ENCODE measurements at regions not wholly inside any gene's neighbourhood (a gene's known extent, or its start where the extent isn't known, plus 50 kb on each side); places are given as distances from the start of the nearest gene placed in this dataset.

DNA sequence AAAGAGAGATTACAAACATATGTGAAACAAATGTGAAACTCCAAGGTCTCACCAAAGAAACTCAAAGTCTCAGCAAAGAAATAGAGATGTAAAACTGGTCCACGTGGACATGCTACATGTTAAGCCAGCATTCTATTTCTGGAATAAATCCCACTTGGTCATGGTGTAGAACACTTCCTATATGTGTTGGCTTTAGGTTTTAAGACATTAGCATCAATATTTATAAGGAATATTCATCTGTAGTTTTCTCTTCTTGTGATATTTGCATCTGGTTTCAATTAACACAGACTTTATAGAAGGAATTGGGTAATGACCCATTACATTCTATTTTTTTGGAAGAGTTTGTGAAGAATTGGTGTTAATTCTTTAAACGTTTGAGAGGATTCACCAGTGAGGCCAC, 133.1 kb downstream of the COPS8 start:
- TF ChIP-seq, protein P1, sequence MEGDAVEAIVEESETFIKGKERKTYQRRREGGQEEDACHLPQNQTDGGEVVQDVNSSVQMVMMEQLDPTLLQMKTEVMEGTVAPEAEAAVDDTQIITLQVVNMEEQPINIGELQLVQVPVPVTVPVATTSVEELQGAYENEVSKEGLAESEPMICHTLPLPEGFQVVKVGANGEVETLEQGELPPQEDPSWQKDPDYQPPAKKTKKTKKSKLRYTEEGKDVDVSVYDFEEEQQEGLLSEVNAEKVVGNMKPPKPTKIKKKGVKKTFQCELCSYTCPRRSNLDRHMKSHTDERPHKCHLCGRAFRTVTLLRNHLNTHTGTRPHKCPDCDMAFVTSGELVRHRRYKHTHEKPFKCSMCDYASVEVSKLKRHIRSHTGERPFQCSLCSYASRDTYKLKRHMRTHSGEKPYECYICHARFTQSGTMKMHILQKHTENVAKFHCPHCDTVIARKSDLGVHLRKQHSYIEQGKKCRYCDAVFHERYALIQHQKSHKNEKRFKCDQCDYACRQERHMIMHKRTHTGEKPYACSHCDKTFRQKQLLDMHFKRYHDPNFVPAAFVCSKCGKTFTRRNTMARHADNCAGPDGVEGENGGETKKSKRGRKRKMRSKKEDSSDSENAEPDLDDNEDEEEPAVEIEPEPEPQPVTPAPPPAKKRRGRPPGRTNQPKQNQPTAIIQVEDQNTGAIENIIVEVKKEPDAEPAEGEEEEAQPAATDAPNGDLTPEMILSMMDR (IDR thresholded peaks at IDR 0.05; ENCODE audit: extremely low read depth in 1 of 2, insufficient read depth in 1 of 2, low read depth in 1 of 2, low read length in 2 of 2), result no peak
- TF ChIP-seq, protein P2, sequence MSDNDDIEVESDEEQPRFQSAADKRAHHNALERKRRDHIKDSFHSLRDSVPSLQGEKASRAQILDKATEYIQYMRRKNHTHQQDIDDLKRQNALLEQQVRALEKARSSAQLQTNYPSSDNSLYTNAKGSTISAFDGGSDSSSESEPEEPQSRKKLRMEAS (IDR thresholded peaks at IDR 0.05; ENCODE audit: insufficient read depth, insufficient read length), result no peak
- no peak for TF ChIP-seq POLR2A (IDR thresholded peaks at IDR 0.05; ENCODE audit: low read depth, low read length)
- TF ChIP-seq FOS (IDR thresholded peaks at IDR 0.05; ENCODE audit: borderline replicate concordance, insufficient read depth, low read length), result no peak
- TF ChIP-seq JUN (IDR thresholded peaks at IDR 0.05; ENCODE audit: borderline replicate concordance, insufficient read depth, insufficient read length, low read depth), result no peak
